ENCODE measurements at regions not wholly inside any gene's neighbourhood (a gene's known extent, or its start where the extent isn't known, plus 50 kb on each side); places are given as distances from the start of the nearest gene placed in this dataset.

DNA sequence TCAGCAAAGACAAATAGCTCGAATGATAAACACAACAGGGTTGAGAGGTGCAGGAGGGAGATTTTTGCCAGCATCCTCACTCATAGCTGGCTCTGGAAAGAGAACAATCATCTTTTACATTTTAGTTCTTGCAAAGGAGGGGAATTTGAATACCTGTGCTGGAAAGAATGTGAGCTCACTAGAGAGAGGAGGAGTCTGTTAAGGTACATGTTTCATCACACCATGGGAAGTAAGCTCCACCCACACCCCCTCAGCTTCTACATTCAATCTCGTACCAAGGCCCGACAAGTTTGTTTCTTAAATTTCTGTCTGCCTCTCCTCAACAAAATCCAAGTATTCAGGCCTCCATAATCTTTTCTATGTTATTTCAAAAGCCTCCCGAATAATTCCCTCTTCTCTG is 254.6 kb downstream of the BRINP1 start:
- no peak for DNase-seq

Data from right kidney (tissue), 1 donor.